Frontal cortex (tissue), 3 donors: ENCODE measurements at regions not wholly inside any gene's neighbourhood (a gene's known extent, or its start where the extent isn't known, plus 50 kb on each side); places are given as distances from the start of the nearest gene placed in this dataset.

Source experiments
- DNase-seq, 2 donors: peaks; one replicate each; pipeline ENCODE4 v3.0.0; 2012; ENCODE audit warnings: low spot score in 2 of 2
- FAIRE-seq: peaks from 2 replicates; lab custom pipeline; 2012; peaks lifted over from hg19 to GRCh38; lab: Jason Lieb, UNC
- donor health status: control.
- donor health status: control.
- donor health status: control.

DNA sequence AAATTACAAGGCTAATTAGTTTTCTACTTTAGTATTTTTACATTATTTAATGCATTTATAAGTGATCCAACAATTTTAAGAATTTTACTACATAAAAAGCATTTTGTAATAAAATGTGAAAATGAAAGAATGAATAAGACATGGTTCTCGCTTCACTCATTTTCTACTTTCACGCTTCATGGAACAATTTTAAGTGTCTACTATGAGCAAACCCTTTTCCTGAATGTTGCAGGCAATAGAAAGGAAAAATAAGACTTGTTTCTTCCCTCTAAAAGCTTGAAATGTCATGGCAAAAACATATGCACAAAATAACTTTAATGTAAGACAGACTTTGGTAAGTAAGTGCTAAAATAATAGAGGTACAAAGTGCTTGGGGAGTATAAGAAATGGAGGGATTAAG lies 205.7 kb upstream of the HMGA2 start:
- FAIRE-seq (no peak), DNase-seq (no peak)

- no peak for FAIRE-seq
- DNase-seq, result no peak
Measured at GRCh38 chr12:65619018-65619417, 205.3 kb upstream of the HMGA2 start.

- DNase-seq (no peak), FAIRE-seq (no peak)
Measured at GRCh38 chr12:65620046-65620445, 204.2 kb upstream of the HMGA2 start.

DNA sequence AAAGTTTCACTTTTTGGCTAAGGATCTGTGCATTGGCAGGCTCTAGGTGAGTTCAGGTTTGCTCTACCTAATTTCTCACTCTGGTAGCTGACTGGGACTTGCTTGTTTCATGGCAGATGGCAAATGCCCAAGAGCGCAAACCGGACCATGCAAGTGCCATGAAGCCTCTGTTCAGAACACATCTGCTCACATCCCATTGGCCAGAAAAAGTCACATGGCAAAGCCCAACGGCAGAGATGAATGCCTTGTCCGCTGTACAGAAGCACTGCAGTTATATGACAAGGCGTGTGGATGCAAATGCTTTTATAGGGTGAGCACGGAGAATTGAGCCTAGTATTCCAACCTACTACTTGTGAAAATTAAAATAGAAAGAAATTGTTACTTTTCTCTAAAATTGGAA lies 202.2 kb upstream of the HMGA2 start:
- DNase-seq (no peak), FAIRE-seq (no peak)

DNA sequence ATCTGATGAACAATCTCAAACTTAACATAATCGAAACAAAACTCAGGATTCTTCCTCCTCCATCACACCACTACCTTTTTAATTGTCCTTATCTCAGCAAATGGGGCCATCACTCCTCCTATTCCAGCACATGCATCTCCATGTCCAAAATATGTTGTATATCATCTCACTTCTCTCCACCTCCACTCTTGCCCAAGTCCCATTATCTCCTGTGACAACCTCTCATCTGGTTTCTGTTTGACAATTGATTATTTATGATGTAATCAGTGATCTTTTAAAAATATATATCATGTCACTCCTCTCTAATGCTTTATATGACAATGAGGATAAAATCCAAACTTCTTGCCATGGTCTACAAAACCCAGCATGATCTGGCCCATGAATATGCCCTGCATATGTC lies 200.8 kb upstream of the HMGA2 start:
- FAIRE-seq (no peak), DNase-seq (no peak)

GRCh38 chr12:65624554-65625086 lies 199.7 kb upstream of the HMGA2 start:
- DNase-seq (no peak), FAIRE-seq (no peak)

- FAIRE-seq (no peak), DNase-seq (no peak)
Measured at GRCh38 chr12:65628061-65628460, 196.2 kb upstream of the HMGA2 start.

GRCh38 chr12:65630555-65630954 lies 193.7 kb upstream of the HMGA2 start:
- no peak for DNase-seq
- no peak for FAIRE-seq

DNA sequence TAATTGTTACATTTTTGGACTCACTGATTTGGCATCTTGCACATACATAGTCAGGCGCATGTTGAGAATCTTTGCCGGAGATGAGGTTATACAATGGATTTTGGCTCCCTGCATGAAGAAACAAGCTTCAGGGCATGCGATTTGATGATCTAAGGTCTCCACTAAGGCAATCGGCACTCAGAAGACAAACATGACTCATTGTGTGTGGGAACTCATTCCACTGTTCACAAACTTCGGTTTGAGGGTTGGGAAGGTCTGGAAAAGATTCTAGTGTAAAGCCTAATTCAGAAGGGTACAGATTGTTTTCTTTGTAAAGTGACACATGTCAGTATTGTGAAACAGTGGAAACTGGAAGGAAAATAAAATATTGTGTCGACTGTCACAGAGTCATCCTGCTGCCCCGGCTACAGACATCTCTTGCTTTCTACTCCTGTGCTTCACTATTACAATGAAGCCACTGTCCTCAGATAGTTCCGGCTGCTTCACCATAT lies 192.6 kb upstream of the HMGA2 start:
- no peak for FAIRE-seq

GRCh38 chr12:65632131-65632855 lies 192.0 kb upstream of the HMGA2 start:
- DNase-seq, result no peak
- FAIRE-seq, result no peak

More for the DNA sequence above, 192.6 kb upstream of the HMGA2 start:
- no peak for DNase-seq

GRCh38 chr12:65634061-65634460 lies 190.2 kb upstream of the HMGA2 start:
- FAIRE-seq (no peak), DNase-seq (no peak)

DNA sequence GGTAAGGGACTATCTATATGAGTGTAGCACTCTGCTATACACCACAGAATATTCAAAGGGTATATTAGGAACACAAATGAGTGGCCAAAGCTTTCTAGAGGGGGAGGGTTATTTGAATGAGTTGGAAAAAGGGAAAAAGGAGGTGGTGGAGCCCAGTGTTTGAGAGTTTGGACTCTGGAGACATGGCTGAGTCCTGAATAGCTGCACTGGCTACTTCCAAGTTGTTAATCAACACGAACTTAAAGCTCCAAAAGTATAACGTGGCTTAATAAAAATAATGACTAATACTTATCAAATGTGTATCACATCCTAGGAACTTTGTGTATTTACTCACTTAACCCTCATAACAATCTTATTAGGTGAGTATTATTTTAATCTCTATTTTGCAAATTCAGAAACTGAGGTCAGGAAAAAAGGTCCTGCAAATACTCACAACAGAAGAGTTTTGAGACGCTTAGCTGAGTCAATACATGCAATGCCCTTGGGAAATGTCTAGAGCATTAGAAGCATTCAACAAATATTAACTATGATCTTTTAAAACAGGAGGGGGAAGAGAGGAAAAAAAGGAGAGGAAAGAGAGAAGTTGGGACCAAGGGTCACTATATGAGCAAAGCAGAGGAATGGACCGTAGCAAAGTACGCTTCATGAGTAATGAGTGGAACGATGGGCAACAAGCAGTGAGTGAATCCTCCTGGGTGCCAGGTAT lies 189.5 kb upstream of the HMGA2 start:
- no peak for DNase-seq

GRCh38 chr12:65636436-65636835 lies 187.8 kb upstream of the HMGA2 start:
- FAIRE-seq (no peak), DNase-seq (no peak)

More for the DNA sequence above, 189.5 kb upstream of the HMGA2 start:
- no peak for FAIRE-seq

- no peak for FAIRE-seq
Measured at GRCh38 chr12:65637150-65637549, 187.1 kb upstream of the HMGA2 start.

GRCh38 chr12:65637774-65638173 lies 186.5 kb upstream of the HMGA2 start:
- DNase-seq (no peak), FAIRE-seq (no peak)

More at GRCh38 chr12:65637150-65637549, 187.1 kb upstream of the HMGA2 start:
- no peak for DNase-seq

DNA sequence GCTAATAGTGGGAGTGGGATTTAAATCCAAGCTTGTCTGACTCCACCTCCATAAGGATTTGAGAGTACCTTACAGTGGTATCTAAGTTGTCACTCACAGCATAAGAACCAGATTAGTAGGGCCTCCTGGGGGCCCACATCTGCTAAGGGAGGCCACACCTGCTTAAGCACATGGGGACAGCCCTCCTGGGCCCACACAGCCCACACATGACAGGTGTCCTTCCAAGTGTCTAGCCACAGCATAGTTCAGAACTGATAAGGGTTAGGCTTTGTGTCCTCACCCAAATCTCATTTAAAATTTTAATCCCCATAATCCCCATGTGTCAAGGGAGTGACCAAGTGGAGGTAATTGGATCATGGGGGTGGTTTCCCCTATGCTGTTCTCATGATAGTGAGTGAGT lies 186.0 kb upstream of the HMGA2 start:
- no peak for FAIRE-seq
- DNase-seq, result no peak

- no peak for DNase-seq
- no peak for FAIRE-seq
Measured at GRCh38 chr12:65640489-65640901, 183.8 kb upstream of the HMGA2 start.

GRCh38 chr12:65642061-65642661 lies 182.1 kb upstream of the HMGA2 start:
- no peak for FAIRE-seq
- DNase-seq, result no peak

- no peak for DNase-seq
- no peak for FAIRE-seq
Measured at GRCh38 chr12:65643171-65643570, 181.1 kb upstream of the HMGA2 start.

DNA sequence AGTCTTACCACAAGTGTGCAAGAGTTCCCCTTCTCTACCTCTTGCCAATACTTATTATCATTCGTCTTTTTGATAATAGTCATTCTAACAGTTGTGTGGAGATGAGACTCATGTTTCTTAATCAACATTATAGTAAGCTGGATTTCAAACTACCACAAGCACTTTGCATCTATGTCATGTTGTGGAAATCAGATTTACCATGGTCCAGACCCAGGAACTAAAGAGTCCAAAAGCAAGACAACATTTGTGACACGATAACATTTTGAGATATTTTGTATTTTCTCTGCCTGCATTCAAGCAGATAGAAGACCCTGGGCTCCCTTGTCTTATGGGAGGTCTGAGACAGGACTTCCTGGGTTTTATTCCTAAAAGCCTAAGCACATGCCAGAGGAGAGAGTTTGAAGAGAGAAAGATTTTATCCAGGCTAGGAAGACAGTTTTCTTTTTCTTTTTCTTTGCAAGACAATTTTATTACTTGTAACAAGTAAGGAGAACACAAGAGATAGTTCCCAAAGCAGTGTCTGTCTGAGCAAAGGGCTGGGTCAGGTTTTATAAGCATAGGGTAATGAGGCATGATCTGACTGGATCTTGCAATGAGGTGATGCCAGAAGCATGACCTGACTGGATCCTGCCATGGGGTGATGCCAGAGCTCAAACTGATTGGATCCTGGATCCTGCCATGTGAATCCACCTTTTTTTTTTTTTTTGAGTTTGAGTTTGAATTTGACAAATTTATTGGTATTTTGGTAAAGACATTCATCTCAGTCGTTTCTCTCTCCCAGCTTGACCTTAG lies 180.5 kb upstream of the HMGA2 start:
- FAIRE-seq (no peak), DNase-seq (no peak)
